Vagina (tissue), 2 donors: ENCODE measurements at regions not wholly inside any gene's neighbourhood (a gene's known extent, or its start where the extent isn't known, plus 50 kb on each side); places are given as distances from the start of the nearest gene placed in this dataset.

Experiments used
- DNase-seq, 2 donors: peaks; one replicate each; pipeline ENCODE4 v3.0.0-alpha.2; 2017; ENCODE audit errors: extremely low spot score in 2 of 2
- H3K27ac ChIP-seq: fragments of 200-600 bp; sonication (generic); one replicate; pipeline ENCODE4 v1.5.1; 2019
- H3K27me3 ChIP-seq: fragments of 200-600 bp; sonication (generic); one replicate; pipeline ENCODE4 v1.5.1; 2019
- H3K36me3 ChIP-seq, 2 donors: fragments of 200-600 bp; sonication (generic); one replicate each; pipeline ENCODE4 v1.5.1; 2017 to 2019
- H3K4me1 ChIP-seq: fragments of 200-600 bp; sonication (generic); one replicate; pipeline ENCODE4 v1.5.1; 2019
- H3K4me3 ChIP-seq, 2 donors: fragments of 200-600 bp; sonication (generic); 1 replicate in 1 of 2; 2 replicates in 1 of 2; pipeline ENCODE4 v1.5.1; 2016 to 2019
- H3K9me3 ChIP-seq: fragments of 200-600 bp; sonication (generic); one replicate; pipeline ENCODE4 v1.5.1; 2019
- POLR2A ChIP-seq, 2 donors: fragments of 450-650 bp; IDR thresholded peaks; one replicate each; pipeline ENCODE4 v1.6.1; 2017; ENCODE audit warnings: antibody characterized with exemption in 2 of 2, mild to moderate bottlenecking in 2 of 2, moderate library complexity in 2 of 2
- POLR2AphosphoS5 ChIP-seq, 2 donors: sonication (generic); formaldehyde crosslinking; IDR thresholded peaks; one replicate each; pipeline ENCODE4 v1.9.0; 2017; ENCODE audit warnings: antibody characterized with exemption in 2 of 2, mild to moderate bottlenecking in 2 of 2, low read depth in 1 of 2; ENCODE audit not compliant: insufficient read depth in 1 of 2
- intact Hi-C: fragments of 100-400 bp; cut with DNase I; formaldehyde crosslinking; loops from one replicate; pipeline ENCODE4 v1.15.1; 2023
- TF ChIP-seq, protein P1 (sequence below), 3 experiments: fragments of 450-650 bp in 2 of 3; fragments of 200-600 bp in 1 of 3; sonication (generic) in 1 of 3; IDR thresholded peaks; one replicate each; pipeline ENCODE4 v1.5.1; 2017 to 2019; ENCODE audit warnings: antibody characterized with exemption in 3 of 3, mild to moderate bottlenecking in 2 of 3, moderate library complexity in 2 of 3

DNA sequence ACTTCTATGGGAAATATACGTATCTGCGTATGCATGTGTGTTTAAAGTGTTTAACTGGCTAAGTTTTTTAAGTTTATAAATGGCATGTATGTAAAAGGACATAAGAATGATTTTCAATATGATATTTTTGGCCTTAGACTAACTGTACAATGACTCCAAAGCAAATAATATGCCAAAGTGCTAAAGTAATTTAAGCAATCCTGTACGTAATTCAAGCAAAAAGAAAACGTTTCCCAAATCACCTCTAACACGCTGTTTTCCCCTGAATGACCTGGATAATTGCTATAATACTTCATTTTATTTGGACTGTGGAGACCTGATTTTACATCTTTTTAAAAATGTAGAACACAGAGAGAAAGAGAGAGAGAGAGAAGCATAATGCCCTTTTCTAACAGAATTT lies 183.0 kb upstream of the HAND2 start:
- no peaks in the 10 kb centered on the region for H3K27me3 ChIP-seq
- no peaks in the 10 kb centered on the region for H3K36me3 ChIP-seq
- H3K4me3 ChIP-seq, result no peak overlapping the region
- no peak overlapping the region for H3K27ac ChIP-seq
- DNase-seq, result no peak
- TF ChIP-seq, protein P1, sequence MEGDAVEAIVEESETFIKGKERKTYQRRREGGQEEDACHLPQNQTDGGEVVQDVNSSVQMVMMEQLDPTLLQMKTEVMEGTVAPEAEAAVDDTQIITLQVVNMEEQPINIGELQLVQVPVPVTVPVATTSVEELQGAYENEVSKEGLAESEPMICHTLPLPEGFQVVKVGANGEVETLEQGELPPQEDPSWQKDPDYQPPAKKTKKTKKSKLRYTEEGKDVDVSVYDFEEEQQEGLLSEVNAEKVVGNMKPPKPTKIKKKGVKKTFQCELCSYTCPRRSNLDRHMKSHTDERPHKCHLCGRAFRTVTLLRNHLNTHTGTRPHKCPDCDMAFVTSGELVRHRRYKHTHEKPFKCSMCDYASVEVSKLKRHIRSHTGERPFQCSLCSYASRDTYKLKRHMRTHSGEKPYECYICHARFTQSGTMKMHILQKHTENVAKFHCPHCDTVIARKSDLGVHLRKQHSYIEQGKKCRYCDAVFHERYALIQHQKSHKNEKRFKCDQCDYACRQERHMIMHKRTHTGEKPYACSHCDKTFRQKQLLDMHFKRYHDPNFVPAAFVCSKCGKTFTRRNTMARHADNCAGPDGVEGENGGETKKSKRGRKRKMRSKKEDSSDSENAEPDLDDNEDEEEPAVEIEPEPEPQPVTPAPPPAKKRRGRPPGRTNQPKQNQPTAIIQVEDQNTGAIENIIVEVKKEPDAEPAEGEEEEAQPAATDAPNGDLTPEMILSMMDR (IDR thresholded peaks at IDR 0.05), result no peak
- no peak for TF ChIP-seq POLR2A (IDR thresholded peaks at IDR 0.05)
- no peak for TF ChIP-seq POLR2AphosphoS5 (IDR thresholded peaks at IDR 0.05; ENCODE audit: insufficient read depth in 1 of 2, low read depth in 1 of 2)
- intact Hi-C loops, result no loop called here
- H3K4me1 ChIP-seq, result no peaks in the 10 kb centered on the region
- H3K9me3 ChIP-seq, result no peaks in the 10 kb centered on the region

DNA sequence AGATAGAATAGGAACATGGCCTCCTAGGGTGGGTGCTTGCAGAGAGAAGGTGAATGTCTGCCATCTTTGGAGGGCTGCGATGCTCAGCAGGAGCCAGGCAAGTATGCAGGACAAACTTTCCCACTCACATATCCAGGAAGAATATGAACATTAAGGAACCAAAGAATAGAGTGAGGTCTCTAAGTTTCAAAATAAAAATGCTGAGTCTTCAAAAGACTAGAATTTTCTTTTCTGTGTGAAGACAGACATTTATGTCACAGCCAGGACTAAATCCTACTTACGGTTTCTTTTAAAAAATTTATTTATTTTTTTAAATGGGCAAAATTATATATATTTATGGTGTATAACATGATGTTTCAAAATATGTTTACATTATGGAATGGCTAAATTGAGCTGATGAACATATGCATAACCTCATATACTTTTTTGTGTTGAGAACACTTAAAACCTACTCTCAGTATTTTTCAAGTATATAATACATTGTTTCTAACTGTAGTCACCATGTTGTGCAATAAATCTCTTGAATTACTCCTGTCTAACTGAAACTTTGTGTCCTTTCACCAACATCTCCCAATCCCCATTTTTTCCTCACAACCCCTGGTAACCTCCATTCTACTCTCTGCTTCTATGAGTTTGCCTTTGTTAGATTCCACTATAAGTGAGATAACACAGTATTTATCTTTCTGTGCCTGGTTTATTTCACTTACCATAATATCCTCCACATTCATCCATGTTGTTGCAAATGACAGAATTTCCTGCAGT lies 177.8 kb upstream of the HAND2 start:
- H3K27me3 ChIP-seq, result no peaks in the 10 kb centered on the region
- H3K4me3 ChIP-seq, result no peak overlapping the region
- H3K4me1 ChIP-seq, result no peaks in the 10 kb centered on the region
- TF ChIP-seq POLR2A (IDR thresholded peaks at IDR 0.05) (no peak), POLR2AphosphoS5 (IDR thresholded peaks at IDR 0.05; ENCODE audit: insufficient read depth in 1 of 2, low read depth in 1 of 2) (no peak)
- TF ChIP-seq, protein P1 (IDR thresholded peaks at IDR 0.05), result no peak
- no peaks in the 10 kb centered on the region for H3K36me3 ChIP-seq
- intact Hi-C loops, result no loop called here
- DNase-seq, result no peak
- H3K9me3 ChIP-seq, result no peaks in the 10 kb centered on the region
- no peak overlapping the region for H3K27ac ChIP-seq

DNA sequence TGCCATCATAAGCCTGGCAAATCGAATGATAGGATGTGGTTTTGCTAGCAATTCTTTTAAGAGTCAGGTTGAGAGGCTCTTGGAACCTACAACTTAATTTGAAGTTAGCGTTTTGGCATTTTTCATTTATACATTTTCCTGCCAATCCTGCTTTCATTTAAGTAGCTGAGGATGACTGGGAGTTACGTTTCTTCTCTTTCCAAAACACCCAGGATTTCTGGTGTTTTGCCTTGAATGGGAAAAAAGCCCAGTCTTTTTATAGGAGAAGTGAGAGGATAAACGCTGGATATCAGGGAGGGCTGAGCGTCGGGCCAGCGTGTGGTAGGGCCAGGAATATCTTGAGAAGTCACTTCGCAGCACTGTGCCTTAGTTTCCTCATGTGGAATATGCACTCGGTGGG lies 174.2 kb upstream of the HAND2 start:
- Histone ChIP-seq H3K4me1 (no peaks in the 10 kb centered on the region), H3K9me3 (no peaks in the 10 kb centered on the region), H3K36me3 (no peaks in the 10 kb centered on the region), H3K27me3 (no peaks in the 10 kb centered on the region), H3K4me3 (no peak overlapping the region), H3K27ac (no peak overlapping the region)
- intact Hi-C loops, result no loop called here
- DNase-seq, result no peak
- TF ChIP-seq POLR2AphosphoS5 (IDR thresholded peaks at IDR 0.05; ENCODE audit: insufficient read depth in 1 of 2, low read depth in 1 of 2), result no peak
- TF ChIP-seq, protein P1 (IDR thresholded peaks at IDR 0.05), result no peak
- TF ChIP-seq POLR2A (IDR thresholded peaks at IDR 0.05), result no peak

DNA sequence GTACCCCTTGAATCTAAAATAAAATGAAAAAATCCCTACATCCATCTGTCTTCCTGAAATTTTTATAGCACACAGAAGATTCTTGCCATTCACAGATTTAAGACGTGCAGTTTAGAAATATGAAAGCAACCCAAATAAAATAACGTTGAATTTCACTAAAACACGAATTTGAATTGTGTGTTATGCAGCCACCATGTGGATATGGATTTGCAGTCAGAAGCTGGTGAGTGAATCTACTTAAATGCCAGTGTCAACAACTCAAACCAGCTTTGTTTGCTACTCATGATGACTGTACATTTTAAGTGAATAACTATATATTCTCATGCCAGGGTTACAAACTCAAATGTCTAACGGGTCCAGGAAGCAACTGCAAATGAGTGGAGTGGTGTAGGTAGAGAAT lies 173.0 kb upstream of the HAND2 start:
- Histone ChIP-seq H3K4me3 (no peak overlapping the region), H3K4me1 (no peaks in the 10 kb centered on the region)
- TF ChIP-seq, protein P1 (IDR thresholded peaks at IDR 0.05), result no peak
- TF ChIP-seq POLR2AphosphoS5 (IDR thresholded peaks at IDR 0.05; ENCODE audit: insufficient read depth in 1 of 2, low read depth in 1 of 2) (no peak), POLR2A (IDR thresholded peaks at IDR 0.05) (no peak)

DNA sequence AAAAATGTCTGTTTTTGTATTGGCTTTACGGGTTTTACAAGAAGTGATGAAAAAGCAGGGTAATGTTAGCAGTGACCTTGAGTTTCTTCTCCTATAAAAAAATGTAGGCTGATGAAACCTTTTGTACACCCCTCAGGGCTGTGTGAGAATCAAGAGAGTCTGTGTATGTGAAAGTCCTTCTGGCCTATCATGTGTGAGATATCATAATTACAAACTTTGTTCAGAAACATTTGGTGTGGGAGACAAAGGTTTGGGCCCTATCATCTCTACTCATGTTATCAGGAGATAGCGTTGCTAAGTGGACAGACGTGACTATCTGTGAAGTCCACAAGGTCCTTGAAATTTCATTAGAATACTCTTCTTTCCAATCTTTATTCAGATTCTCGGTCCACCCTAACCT lies 170.6 kb upstream of the HAND2 start:
- no peak for DNase-seq
- intact Hi-C loops, result no loop called here
- no peak for TF ChIP-seq POLR2AphosphoS5 (IDR thresholded peaks at IDR 0.05; ENCODE audit: insufficient read depth in 1 of 2, low read depth in 1 of 2)
- no peak for TF ChIP-seq POLR2A (IDR thresholded peaks at IDR 0.05)
- TF ChIP-seq, protein P1 (IDR thresholded peaks at IDR 0.05), result no peak
- Histone ChIP-seq H3K27ac (no peak overlapping the region), H3K9me3 (no peaks in the 10 kb centered on the region), H3K4me3 (no peak overlapping the region), H3K4me1 (no peaks in the 10 kb centered on the region), H3K27me3 (no peaks in the 10 kb centered on the region), H3K36me3 (no peaks in the 10 kb centered on the region)

More for the DNA sequence above, 173.0 kb upstream of the HAND2 start:
- intact Hi-C loops, result no loop called here
- no peak for DNase-seq
- Histone ChIP-seq H3K36me3 (no peaks in the 10 kb centered on the region), H3K27ac (no peak overlapping the region), H3K9me3 (no peaks in the 10 kb centered on the region), H3K27me3 (no peaks in the 10 kb centered on the region)
